ENCODE measurements at regions not wholly inside any gene's neighbourhood (a gene's known extent, or its start where the extent isn't known, plus 50 kb on each side); places are given as distances from the start of the nearest gene placed in this dataset.

- DNase-seq (ENCODE audit: extremely low read depth, low read depth) = no peak
- TF ChIP-seq, protein P1, sequence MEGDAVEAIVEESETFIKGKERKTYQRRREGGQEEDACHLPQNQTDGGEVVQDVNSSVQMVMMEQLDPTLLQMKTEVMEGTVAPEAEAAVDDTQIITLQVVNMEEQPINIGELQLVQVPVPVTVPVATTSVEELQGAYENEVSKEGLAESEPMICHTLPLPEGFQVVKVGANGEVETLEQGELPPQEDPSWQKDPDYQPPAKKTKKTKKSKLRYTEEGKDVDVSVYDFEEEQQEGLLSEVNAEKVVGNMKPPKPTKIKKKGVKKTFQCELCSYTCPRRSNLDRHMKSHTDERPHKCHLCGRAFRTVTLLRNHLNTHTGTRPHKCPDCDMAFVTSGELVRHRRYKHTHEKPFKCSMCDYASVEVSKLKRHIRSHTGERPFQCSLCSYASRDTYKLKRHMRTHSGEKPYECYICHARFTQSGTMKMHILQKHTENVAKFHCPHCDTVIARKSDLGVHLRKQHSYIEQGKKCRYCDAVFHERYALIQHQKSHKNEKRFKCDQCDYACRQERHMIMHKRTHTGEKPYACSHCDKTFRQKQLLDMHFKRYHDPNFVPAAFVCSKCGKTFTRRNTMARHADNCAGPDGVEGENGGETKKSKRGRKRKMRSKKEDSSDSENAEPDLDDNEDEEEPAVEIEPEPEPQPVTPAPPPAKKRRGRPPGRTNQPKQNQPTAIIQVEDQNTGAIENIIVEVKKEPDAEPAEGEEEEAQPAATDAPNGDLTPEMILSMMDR (IDR thresholded peaks at IDR 0.05; ENCODE audit: low read depth, low read length) = no peak
Measured at GRCh38 chr4:142961866-142962265, 115.8 kb upstream of the INPP4B start.

DNA sequence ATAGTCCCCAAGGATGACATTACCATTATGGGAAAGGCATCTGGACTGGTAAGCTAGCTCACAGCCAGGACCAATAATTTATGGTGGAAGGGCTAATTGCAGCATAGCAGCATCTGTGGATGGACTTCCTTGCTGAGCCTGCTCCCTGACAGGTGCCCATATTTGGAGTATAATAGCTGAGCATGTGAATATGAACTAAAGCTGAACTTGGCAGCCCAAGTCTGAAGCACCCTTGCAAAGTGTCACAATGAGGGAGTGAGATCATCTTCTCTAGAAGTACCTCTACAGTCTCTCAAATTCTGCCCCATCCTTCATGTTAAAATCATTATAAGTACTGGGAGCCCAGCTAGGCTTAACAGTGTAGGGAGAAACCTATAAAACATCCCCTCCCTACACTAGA, 128.2 kb upstream of the INPP4B start:
- no peak for DNase-seq (ENCODE audit: extremely low read depth, low read depth)
- TF ChIP-seq, protein P1 (IDR thresholded peaks at IDR 0.05; ENCODE audit: low read depth, low read length) = no peak

GRCh38 chr4:142975618-142976017, 129.5 kb upstream of the INPP4B start:
- TF ChIP-seq, protein P1 (IDR thresholded peaks at IDR 0.05; ENCODE audit: low read depth, low read length) = no peak
- no peak for DNase-seq (ENCODE audit: extremely low read depth, low read depth)

DNA sequence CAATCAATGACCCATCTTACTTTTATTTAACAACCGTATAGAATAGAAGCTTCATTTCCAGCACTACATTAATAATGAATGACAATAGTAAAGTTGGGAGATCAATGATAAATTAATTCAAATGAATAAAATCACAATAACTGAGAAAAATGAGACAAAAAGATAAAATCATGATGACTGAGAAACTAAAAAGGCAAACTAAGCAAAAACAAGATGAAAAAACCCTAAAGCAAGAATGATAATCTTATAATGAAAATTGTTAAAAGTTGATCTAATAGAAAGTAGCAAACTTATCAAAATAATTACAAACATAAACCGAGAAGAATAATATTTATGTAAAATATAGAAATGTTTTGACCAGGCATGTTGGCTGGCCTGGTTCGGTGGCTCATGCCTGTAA, 130.4 kb upstream of the INPP4B start:
- no peak for DNase-seq (ENCODE audit: extremely low read depth, low read depth)
- TF ChIP-seq, protein P1 (IDR thresholded peaks at IDR 0.05; ENCODE audit: low read depth, low read length) = no peak

- no peak for DNase-seq (ENCODE audit: extremely low read depth, low read depth)
- TF ChIP-seq, protein P1 (IDR thresholded peaks at IDR 0.05; ENCODE audit: low read depth, low read length) = no peak
Measured at GRCh38 chr4:142977182-142977581, 131.1 kb upstream of the INPP4B start.

- TF ChIP-seq, protein P1 (IDR thresholded peaks at IDR 0.05; ENCODE audit: low read depth, low read length) = no peak
- no peak for DNase-seq (ENCODE audit: extremely low read depth, low read depth)
Measured at GRCh38 chr4:142983065-142983464, 137.0 kb upstream of the INPP4B start.

- no peak for DNase-seq (ENCODE audit: extremely low read depth, low read depth)
- TF ChIP-seq, protein P1 (IDR thresholded peaks at IDR 0.05; ENCODE audit: low read depth, low read length) = no peak
Measured at GRCh38 chr4:142983589-142983988, 137.5 kb upstream of the INPP4B start.
